ENCODE measurements at regions not wholly inside any gene's neighbourhood (a gene's known extent, or its start where the extent isn't known, plus 50 kb on each side); places are given as distances from the start of the nearest gene placed in this dataset.

DNA sequence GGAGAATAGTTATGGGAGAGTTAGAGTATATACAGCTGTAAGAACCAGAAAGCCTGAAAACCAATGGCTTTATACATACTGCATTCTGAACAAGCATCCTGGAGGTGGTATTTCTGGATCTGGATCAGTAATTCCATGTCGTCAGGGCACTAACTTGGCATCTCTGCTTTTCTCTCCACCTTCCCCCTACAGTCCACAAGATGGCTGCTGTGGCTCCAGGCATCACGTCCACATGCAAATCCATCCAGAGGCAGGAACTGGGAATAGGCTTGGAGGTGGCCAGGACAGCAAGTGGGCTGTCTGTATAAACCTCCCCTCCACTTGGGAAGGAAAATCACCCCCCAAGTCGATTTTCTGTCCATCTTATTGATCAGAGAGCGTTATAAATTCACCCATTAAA is 86.2 kb upstream of the WDR26 start:
- Histone ChIP-seq H3K27me3 (ENCODE audit: control insufficient read depth in 1 of 2, insufficient read depth in 2 of 2, low read length in 2 of 2) (no peaks in the 10 kb centered on the region), H3K36me3 (ENCODE audit: control insufficient read depth in 2 of 2, insufficient read depth in 2 of 2, low read length in 2 of 2) (no peaks in the 10 kb centered on the region), H3K4me1 (ENCODE audit: control insufficient read depth, insufficient read depth, low read length) (no peaks in the 10 kb centered on the region), H3K4me3 (ENCODE audit: low read length in 2 of 2) (no peak overlapping the region), H3K27ac (ENCODE audit: low read length) (no peak overlapping the region), H3K9me3 (ENCODE audit: control insufficient read depth in 2 of 2, low read length in 2 of 2) (no peaks in the 10 kb centered on the region), H3K9ac (ENCODE audit: low read length in 2 of 2) (no peak overlapping the region)

DNA sequence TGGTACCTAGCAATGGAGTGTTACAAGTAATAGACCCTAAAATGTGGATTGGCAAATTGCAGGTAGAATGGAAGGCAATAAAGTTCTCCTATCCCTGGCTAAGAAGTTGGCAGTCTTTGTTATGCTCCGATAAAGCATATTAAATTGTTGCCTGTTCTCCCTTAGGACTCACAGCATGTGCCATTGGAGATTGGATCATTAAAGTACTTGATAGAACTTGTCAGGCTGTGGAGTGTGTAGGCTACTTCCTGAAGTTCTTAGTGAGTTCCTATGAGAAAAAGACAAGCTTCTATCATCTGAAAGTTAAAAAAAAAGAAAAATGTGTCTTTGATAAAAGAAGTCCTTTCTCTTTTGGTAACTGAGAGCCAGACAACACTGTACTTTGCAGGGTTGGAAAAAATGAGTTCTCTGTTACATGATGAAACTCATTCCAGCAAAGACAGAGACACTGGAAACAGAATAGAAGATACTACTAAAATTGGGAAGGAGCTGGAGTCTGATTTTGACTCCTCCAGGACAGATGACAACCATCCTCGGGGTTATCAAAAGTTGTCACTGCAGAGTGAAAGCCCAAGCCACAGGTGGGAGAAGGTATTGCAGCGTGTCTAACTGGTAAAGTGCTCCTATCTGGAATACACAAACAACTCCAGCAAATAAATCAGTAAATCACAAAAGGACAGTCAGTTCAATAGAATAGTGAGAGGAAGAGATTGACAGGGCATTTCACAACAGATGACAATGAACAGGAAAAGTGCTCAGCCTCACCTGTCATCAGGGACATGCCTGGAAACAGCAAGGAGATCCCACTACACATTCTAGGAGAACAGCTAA is 87.5 kb upstream of the WDR26 start:
- no peaks in the 10 kb centered on the region for H3K9me3 ChIP-seq (ENCODE audit: control insufficient read depth in 2 of 2, low read length in 2 of 2)
- H3K27ac ChIP-seq (ENCODE audit: low read length) = no peak overlapping the region
- no peaks in the 10 kb centered on the region for H3K36me3 ChIP-seq (ENCODE audit: control insufficient read depth in 2 of 2, insufficient read depth in 2 of 2, low read length in 2 of 2)
- H3K9ac ChIP-seq (ENCODE audit: low read length in 2 of 2) = no peak overlapping the region
- no peaks in the 10 kb centered on the region for H3K27me3 ChIP-seq (ENCODE audit: control insufficient read depth in 1 of 2, insufficient read depth in 2 of 2, low read length in 2 of 2)
- H3K4me1 ChIP-seq (ENCODE audit: control insufficient read depth, insufficient read depth, low read length) = no peaks in the 10 kb centered on the region
- H3K4me3 ChIP-seq (ENCODE audit: low read length in 2 of 2) = no peak overlapping the region

DNA sequence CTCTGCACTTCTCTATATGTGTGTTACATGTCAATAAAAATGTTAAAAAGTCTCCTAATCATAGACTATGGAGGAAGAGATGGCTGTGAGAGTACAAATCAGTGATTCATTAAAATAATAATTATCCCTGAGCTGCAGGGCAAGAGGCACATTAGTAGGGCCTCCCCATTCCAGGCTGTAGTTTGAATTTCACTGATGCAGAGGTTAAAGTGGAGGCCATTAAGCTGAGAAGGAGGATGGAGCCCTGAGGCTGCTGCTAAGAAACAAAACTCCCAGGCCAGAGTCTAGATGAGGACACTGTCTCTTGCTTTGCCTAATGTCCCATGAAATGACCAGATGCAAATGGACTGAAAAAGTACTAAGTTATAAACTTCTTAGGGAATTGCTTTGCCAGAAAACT is 89.1 kb upstream of the WDR26 start:
- Histone ChIP-seq H3K9me3 (ENCODE audit: control insufficient read depth in 2 of 2, low read length in 2 of 2) (no peaks in the 10 kb centered on the region), H3K27ac (ENCODE audit: low read length) (no peak overlapping the region), H3K4me3 (ENCODE audit: low read length in 2 of 2) (no peak overlapping the region), H3K36me3 (ENCODE audit: control insufficient read depth in 2 of 2, insufficient read depth in 2 of 2, low read length in 2 of 2) (no peaks in the 10 kb centered on the region), H3K4me1 (ENCODE audit: control insufficient read depth, insufficient read depth, low read length) (no peaks in the 10 kb centered on the region), H3K27me3 (ENCODE audit: control insufficient read depth in 1 of 2, insufficient read depth in 2 of 2, low read length in 2 of 2) (no peaks in the 10 kb centered on the region), H3K9ac (ENCODE audit: low read length in 2 of 2) (no peak overlapping the region)

DNA sequence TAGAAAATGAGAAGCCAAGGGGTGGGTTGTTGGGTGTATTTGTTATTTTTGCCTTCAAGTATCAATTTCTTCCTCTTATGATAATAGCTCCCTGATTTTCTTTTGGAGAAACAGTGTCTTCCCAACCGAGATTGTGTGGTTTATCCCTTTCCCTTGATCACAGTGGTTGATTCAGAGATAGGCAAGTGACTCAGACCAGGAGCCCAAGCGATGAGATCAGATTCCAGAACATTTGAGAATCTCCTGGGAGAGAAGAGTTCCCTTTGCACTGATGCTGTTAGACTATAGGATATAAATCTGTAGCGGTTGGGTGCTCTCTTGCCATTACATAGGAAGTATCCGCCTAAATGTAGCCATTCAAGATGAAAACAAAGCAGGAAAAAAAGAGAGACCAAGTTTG is 90.1 kb upstream of the WDR26 start:
- no peak overlapping the region for H3K27ac ChIP-seq (ENCODE audit: low read length)
- no peak overlapping the region for H3K9ac ChIP-seq (ENCODE audit: low read length in 2 of 2)
- no peaks in the 10 kb centered on the region for H3K27me3 ChIP-seq (ENCODE audit: control insufficient read depth in 1 of 2, insufficient read depth in 2 of 2, low read length in 2 of 2)
- H3K9me3 ChIP-seq (ENCODE audit: control insufficient read depth in 2 of 2, low read length in 2 of 2) = no peaks in the 10 kb centered on the region
- H3K4me1 ChIP-seq (ENCODE audit: control insufficient read depth, insufficient read depth, low read length) = no peaks in the 10 kb centered on the region
- no peaks in the 10 kb centered on the region for H3K36me3 ChIP-seq (ENCODE audit: control insufficient read depth in 2 of 2, insufficient read depth in 2 of 2, low read length in 2 of 2)
- no peak overlapping the region for H3K4me3 ChIP-seq (ENCODE audit: low read length in 2 of 2)

DNA sequence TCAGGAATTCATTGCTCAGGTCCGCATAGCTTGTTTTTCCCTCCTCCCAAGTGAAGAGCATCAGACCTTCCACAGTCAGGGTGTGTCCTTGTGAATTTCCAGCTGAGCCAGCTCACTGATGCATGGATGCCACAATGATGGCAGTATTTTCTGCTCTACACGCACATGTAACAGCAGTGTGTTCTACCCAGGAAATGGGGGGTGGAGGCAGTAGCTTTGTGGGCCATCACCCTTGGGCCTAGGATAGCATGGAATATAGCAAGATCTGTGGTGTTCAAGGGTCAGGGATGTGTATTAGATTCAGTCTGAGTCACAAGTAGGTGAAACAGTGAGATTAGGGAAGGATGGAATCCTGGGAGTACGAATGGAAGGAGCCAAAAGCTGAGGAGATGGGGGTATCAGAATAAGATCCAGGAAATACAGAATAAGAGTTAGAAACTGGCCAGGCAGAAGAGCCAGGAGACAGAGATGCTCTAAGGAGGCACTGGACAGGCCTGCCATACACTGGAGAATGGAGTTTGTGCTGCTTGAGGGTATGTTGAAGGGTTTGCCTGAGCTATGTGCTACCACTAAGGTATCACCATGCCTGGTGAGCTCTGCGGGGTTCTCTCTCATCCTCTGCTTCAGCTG is 90.6 kb upstream of the CNIH3 start:
- H3K9ac ChIP-seq (ENCODE audit: low read length in 2 of 2) = no peak overlapping the region
- no peaks in the 10 kb centered on the region for H3K9me3 ChIP-seq (ENCODE audit: control insufficient read depth in 2 of 2, low read length in 2 of 2)
- no peak overlapping the region for H3K27ac ChIP-seq (ENCODE audit: low read length)
- no peaks in the 10 kb centered on the region for H3K27me3 ChIP-seq (ENCODE audit: control insufficient read depth in 1 of 2, insufficient read depth in 2 of 2, low read length in 2 of 2)
- H3K4me1 ChIP-seq (ENCODE audit: control insufficient read depth, insufficient read depth, low read length) = no peaks in the 10 kb centered on the region
- H3K36me3 ChIP-seq (ENCODE audit: control insufficient read depth in 2 of 2, insufficient read depth in 2 of 2, low read length in 2 of 2) = no peaks in the 10 kb centered on the region
- H3K4me3 ChIP-seq (ENCODE audit: low read length in 2 of 2) = no peak overlapping the region

DNA sequence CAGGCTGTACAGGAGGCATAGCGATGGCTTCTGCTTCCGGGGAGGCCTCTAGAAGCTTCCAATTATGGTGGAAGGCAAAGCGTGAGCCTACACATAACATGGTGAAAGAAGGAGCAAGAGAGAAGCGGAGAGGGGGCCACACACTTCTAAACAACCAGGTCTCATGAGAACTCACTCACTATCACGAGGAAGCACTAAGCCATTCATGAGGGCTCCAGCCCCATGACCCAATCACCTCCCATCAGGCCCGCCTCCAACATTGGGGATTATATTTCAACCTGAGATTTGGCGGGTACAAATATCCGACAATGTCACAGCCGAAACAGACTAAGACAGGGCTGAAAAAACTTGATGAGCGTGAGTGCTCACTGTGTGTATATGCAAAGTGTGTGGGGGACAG is 89.3 kb upstream of the CNIH3 start:
- H3K27ac ChIP-seq (ENCODE audit: low read length) = no peak overlapping the region
- no peaks in the 10 kb centered on the region for H3K4me1 ChIP-seq (ENCODE audit: control insufficient read depth, insufficient read depth, low read length)
- H3K27me3 ChIP-seq (ENCODE audit: control insufficient read depth in 1 of 2, insufficient read depth in 2 of 2, low read length in 2 of 2) = no peaks in the 10 kb centered on the region
- H3K36me3 ChIP-seq (ENCODE audit: control insufficient read depth in 2 of 2, insufficient read depth in 2 of 2, low read length in 2 of 2) = no peaks in the 10 kb centered on the region
- H3K4me3 ChIP-seq (ENCODE audit: low read length in 2 of 2) = no peak overlapping the region
- H3K9me3 ChIP-seq (ENCODE audit: control insufficient read depth in 2 of 2, low read length in 2 of 2) = no peaks in the 10 kb centered on the region
- no peak overlapping the region for H3K9ac ChIP-seq (ENCODE audit: low read length in 2 of 2)

DNA sequence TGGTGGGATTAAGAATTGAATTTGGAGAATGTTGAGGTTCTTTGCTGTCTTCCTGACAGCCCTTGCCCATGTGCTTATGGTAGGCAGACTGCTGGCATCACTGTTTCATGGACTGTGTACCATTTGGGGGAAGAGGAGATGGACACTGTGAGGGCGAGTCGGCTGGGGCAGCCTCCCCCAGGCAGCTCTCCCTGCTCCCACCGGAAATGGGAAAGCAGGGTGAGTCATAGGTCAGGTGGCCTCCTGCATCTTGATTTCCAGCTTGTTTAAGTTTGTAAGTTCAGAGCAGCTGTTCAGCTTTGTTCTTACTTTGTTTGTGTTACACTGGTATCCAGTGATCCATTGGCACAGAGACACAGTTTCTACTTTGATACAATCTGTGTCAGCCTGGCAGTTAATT is 87.2 kb upstream of the CNIH3 start:
- Histone ChIP-seq H3K9ac (ENCODE audit: low read length in 2 of 2) (no peak overlapping the region), H3K27ac (ENCODE audit: low read length) (no peak overlapping the region), H3K4me1 (ENCODE audit: control insufficient read depth, insufficient read depth, low read length) (no peaks in the 10 kb centered on the region), H3K9me3 (ENCODE audit: control insufficient read depth in 2 of 2, low read length in 2 of 2) (no peaks in the 10 kb centered on the region), H3K36me3 (ENCODE audit: control insufficient read depth in 2 of 2, insufficient read depth in 2 of 2, low read length in 2 of 2) (no peaks in the 10 kb centered on the region), H3K4me3 (ENCODE audit: low read length in 2 of 2) (no peak overlapping the region), H3K27me3 (ENCODE audit: control insufficient read depth in 1 of 2, insufficient read depth in 2 of 2, low read length in 2 of 2) (no peaks in the 10 kb centered on the region)

DNA sequence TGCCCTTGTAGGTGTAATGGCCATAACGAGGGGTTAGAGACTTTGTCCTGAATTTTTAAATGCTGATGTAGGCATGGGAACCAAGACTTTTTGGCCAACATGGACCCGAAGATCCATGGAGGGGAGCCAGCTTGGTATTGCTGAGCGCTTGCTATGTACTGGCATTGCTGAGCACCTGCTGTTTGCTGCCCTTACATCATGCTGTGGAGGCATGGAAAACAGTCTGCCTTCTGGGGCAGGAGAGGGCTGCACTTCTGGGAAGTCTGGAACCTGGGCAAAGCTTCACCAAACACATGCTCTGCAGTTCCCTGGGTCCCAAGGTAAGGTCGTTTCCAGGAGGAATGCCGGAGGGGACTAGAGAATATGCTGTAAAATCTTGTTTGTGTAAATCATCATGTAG is 86.3 kb upstream of the CNIH3 start:
- Histone ChIP-seq H3K9ac (ENCODE audit: low read length in 2 of 2) (no peak overlapping the region), H3K9me3 (ENCODE audit: control insufficient read depth in 2 of 2, low read length in 2 of 2) (no peaks in the 10 kb centered on the region), H3K27me3 (ENCODE audit: control insufficient read depth in 1 of 2, insufficient read depth in 2 of 2, low read length in 2 of 2) (no peaks in the 10 kb centered on the region), H3K27ac (ENCODE audit: low read length) (no peak overlapping the region), H3K36me3 (ENCODE audit: control insufficient read depth in 2 of 2, insufficient read depth in 2 of 2, low read length in 2 of 2) (no peaks in the 10 kb centered on the region), H3K4me1 (ENCODE audit: control insufficient read depth, insufficient read depth, low read length) (no peaks in the 10 kb centered on the region), H3K4me3 (ENCODE audit: low read length in 2 of 2) (no peak overlapping the region)

DNA sequence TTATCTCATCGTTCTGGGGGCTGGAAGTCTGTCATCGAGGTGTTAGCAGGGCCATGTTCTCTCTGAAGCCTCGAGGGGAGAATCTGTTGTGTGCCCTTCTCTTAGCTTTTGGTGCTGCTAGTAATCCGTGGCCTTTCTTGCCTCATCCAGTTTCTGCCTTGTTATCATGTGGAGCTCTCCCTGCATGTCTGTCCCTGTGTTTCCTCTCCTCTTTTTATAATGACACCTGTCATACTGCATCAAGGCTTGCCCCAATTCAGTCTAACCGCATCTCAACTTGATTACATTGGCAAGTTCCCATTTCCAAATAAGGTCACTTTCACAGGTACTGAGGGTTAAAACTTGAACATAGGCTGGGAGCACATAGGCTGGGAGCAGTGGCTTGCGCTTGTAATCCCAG is 82.6 kb upstream of the CNIH3 start:
- Histone ChIP-seq H3K27me3 (ENCODE audit: control insufficient read depth in 1 of 2, insufficient read depth in 2 of 2, low read length in 2 of 2) (no peaks in the 10 kb centered on the region), H3K27ac (ENCODE audit: low read length) (no peak overlapping the region), H3K4me3 (ENCODE audit: low read length in 2 of 2) (no peak overlapping the region), H3K9ac (ENCODE audit: low read length in 2 of 2) (no peak overlapping the region), H3K4me1 (ENCODE audit: control insufficient read depth, insufficient read depth, low read length) (no peaks in the 10 kb centered on the region), H3K36me3 (ENCODE audit: control insufficient read depth in 2 of 2, insufficient read depth in 2 of 2, low read length in 2 of 2) (no peaks in the 10 kb centered on the region), H3K9me3 (ENCODE audit: control insufficient read depth in 2 of 2, low read length in 2 of 2) (no peaks in the 10 kb centered on the region)

DNA sequence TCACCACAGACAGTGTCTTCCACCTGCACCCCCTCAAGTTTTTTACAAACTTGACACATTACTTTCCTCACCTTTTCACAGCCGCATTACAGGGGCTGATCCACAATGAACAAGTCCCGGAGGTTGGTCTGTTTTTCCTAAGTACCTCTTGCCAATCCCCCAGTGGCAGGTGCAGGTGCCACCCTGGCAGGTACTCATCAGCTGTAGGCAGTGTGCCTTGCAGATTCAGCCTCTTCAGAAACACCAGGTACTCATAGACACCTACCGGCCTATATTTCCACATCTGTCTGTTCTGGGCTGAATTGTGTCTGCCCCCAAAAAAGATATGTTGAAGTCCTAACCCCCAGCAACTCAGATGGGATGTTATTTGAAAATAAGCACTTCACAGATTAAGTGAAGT is 81.4 kb upstream of the CNIH3 start:
- Histone ChIP-seq H3K9ac (ENCODE audit: low read length in 2 of 2) (no peak overlapping the region), H3K4me1 (ENCODE audit: control insufficient read depth, insufficient read depth, low read length) (no peaks in the 10 kb centered on the region), H3K4me3 (ENCODE audit: low read length in 2 of 2) (no peak overlapping the region), H3K27me3 (ENCODE audit: control insufficient read depth in 1 of 2, insufficient read depth in 2 of 2, low read length in 2 of 2) (no peaks in the 10 kb centered on the region), H3K27ac (ENCODE audit: low read length) (no peak overlapping the region), H3K9me3 (ENCODE audit: control insufficient read depth in 2 of 2, low read length in 2 of 2) (no peaks in the 10 kb centered on the region), H3K36me3 (ENCODE audit: control insufficient read depth in 2 of 2, insufficient read depth in 2 of 2, low read length in 2 of 2) (no peaks in the 10 kb centered on the region)

DNA sequence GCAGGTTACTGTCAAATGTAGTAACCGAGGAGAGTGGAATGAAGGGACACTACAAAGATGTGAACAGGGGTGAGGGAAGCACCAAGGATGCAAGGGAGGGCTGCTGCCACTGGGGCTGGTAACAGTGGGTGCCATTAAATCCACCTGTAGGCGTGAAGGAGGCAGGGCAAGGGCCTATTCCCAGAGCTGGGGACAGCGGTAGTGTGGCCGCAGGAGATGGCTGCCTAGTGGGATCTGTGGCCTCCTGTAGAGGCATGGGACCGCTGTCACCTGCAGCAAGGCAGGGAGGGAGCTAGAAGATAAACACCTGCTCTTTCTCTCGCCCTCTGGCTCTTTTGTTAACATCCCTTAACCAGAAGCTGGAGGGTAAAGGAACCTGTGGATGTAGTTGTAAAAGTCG is 80.5 kb upstream of the CNIH3 start:
- Histone ChIP-seq H3K4me3 (ENCODE audit: low read length in 2 of 2) (no peak overlapping the region), H3K9ac (ENCODE audit: low read length in 2 of 2) (no peak overlapping the region), H3K27me3 (ENCODE audit: control insufficient read depth in 1 of 2, insufficient read depth in 2 of 2, low read length in 2 of 2) (no peaks in the 10 kb centered on the region), H3K27ac (ENCODE audit: low read length) (no peak overlapping the region), H3K9me3 (ENCODE audit: control insufficient read depth in 2 of 2, low read length in 2 of 2) (no peaks in the 10 kb centered on the region), H3K36me3 (ENCODE audit: control insufficient read depth in 2 of 2, insufficient read depth in 2 of 2, low read length in 2 of 2) (no peaks in the 10 kb centered on the region), H3K4me1 (ENCODE audit: control insufficient read depth, insufficient read depth, low read length) (no peaks in the 10 kb centered on the region)
